ENCODE measurements at regions not wholly inside any gene's neighbourhood (a gene's known extent, or its start where the extent isn't known, plus 50 kb on each side); places are given as distances from the start of the nearest gene placed in this dataset.
A peak's percentile ranks its signal among the peaks of the same experiment; 100 is the strongest.

DNA sequence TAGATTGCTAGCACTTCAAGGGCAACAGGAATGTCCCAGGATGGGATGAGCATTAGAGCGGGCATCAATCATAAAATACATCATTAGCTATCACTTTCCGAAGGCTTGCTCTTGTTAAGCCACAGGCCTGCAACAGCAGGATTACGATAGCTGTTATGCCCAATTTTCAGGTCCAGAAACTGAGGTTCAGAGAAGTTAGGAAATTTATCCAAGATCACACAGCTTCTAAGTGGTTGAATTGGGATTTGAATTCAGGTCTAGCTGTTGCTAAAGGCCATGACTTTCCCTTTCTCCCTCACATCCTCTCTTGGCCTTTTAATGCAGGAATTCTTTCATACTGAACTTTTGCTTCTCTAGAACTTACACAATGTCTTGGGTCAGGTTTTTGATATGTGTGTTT lies 119.4 kb upstream of the ERCC6L2 start:
- no peak for DNase-seq

DNA sequence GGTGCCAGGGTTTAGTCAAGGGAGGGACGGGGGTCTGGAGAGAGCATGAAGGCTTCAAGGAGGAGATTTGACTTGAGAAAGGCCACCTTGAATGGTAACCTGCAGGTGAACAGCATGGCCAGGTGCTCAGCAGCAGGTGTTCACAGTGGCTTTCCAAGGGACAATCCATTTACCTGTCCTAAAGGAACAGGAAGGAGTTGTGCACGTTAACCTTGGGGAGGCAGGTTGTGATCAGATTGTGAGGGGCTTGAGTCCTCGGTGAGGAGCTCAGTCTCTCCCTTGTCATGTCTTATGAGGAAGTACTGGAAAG lies 120.1 kb upstream of the ERCC6L2 start:
- DNase-seq: no peak

DNA sequence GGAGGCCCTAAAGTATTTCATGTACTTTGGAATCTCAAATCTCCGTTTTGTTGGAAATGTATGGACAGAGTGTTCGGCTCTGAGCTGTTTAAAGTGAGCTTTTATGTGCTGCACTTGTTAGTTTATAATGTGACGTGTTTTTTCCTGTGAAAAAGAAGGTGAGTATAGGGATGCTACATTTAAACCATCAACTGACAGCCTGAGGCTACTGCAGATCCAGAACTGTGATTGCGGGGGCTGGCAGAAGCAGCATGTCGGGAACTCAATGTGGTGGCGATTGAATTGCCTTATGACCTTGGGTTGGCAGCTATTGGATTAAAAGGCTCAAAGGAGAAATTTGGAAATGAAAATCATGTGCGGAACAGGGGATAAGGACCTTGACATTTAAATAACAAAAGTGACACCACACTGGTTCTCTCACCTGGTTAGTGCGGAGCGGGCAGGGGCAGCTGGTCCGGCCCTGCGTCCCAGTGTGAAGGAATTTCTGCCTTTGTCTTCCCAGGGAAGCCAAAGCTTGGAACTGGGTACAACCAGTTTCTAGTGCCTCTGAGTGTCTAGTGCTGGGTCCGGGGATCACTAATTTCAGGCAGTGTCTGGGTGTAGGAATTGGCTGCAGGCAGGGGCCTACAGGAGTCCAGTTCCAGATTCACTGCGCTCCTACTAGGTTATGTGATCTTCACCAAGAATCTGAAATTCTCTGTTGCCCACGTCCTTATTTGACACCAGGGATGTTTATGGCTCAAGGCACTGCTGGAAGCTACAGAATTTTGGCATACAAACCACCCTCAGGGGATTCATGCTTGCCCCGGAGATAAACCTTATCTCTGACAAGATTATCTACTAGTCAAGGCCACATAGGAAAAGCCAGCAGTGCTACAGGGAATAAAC lies 120.7 kb upstream of the ERCC6L2 start:
- no peak for DNase-seq

DNA sequence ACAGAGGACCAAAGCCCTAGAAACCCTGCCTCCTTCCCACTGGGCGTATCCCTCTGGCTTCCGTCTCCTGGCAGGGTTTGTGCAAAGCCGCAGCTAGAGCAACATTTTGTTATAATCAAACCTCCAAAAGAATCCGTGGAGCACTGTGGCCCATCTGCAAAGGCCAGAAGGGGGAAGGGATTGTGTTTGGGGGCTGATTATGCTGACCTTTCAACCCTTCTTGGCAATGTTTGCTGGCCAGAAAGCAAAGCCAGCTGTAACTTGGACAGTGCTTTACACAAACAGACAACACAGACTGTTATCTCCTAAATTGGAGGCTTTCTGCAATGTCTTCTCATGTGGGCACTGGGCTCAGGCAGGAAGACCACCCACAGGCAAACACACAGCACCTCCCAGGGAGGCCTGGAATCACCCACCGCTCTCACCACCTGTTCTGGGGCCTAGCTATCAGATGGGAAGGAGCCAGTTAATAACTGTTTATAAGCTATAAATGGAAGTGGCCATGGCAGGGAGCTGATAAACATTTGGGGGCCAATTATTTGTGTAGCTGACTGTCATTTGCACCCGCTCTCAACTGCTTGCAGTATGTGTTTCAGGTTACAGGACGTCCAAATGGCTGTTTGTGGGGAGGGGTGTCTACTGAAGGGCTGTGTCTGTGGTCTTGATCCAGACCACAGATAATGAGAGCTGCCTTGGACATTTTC lies 121.6 kb upstream of the ERCC6L2 start:
- DNase-seq: no peak

DNA sequence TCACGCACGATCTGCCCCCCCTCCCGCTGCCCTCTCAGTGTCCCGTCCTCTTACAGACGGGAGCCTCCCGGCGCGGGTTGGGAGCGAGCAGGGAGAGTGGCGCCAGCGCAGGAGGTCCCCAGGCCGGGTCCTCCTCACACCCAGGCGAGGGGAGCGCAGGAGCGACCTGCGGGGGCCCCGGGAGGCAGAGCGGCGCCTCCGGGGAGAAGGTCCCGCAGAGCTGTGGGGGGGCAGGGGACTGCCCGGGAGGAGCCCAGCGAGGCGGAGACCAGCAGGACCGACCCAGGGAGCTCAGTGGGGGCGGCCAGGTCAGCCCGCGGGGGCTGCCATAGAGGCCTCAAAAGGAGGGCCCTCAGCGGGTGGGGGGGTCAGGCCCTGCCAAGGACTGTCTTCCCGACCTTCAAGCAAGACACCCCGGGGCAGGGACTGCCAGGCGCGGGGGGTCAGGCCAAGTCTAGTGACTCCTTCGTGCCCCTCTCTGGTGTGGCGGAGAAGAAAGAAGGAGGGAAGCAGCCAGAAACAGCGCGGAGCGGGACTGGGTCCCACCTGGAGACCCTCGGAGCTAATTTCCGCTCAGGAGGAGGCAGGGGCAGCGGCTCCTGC lies 123.3 kb upstream of the ERCC6L2 start:
- no peak for DNase-seq

DNA sequence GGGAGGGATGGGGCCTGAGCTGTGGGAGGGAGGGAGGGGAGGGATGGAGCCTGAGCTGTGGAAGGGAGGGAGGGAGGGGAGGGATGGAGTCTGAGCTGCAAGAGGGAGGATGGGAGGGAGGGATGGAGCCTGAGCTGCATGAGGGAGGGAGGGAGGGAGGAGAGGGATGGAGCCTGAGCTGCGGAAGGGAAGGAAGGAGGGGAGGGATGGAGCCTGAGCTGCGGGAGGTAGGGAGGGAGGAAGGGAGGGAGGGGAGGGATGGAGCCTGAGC lies 124.0 kb upstream of the ERCC6L2 start:
- DNase-seq: no peak

DNA sequence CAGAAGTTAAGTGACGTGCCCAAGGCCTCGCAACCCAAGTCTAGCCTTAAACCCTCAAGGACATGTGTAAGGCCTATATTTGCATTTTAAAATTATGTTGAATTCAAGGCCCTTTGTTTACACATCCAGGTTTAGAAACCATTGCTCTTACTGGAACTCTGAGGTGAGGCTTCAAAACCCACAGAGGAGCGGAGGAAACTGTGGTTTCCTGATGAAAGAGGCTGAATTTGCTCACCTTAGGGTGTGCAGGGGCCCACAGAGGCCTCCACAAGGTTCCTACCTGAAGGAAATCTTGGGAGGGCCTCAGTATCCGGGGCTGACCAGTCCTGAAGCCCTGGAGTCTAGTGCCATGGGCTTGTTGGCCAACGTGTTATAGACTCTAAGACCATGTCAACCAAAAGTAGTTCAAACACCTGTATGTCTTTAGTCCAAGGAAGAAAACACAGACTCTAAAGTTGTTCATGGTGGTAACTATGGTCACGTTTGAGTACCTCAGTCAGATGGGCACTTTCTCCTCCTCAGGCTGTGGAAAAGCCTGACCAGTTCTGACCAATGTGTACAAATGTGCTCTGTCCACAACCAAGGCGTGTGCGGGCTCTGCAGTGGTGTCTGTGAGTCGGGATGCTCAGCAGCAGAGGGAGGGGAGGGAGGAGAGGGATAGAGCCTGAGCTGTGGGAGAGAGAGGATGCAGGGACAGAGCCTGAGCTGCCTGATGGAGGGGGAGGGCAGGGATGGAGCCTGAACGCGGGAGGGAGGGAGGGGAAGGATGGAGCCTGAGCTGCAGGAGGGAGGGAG lies 124.6 kb upstream of the ERCC6L2 start:
- no peak for DNase-seq

DNA sequence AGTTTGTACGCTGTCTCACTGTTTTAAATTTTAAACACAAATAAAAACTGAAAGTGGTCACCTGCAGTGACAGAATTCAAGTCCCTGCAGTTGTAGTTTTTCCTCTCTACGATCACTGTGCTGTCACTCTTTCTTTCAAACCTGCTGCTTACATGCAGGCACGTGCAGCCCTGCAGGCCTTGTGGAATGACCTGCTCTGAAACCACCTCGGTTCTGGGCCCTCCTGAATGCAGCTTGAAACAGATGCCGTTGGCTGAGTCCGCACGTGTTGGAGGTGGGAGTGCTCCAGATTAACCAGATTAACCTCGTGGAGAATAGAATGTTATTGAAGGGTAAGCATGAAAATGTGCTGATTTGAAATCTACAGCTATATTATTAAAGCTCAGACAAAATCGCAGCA lies 126.0 kb upstream of the ERCC6L2 start:
- DNase-seq: no peak

DNA sequence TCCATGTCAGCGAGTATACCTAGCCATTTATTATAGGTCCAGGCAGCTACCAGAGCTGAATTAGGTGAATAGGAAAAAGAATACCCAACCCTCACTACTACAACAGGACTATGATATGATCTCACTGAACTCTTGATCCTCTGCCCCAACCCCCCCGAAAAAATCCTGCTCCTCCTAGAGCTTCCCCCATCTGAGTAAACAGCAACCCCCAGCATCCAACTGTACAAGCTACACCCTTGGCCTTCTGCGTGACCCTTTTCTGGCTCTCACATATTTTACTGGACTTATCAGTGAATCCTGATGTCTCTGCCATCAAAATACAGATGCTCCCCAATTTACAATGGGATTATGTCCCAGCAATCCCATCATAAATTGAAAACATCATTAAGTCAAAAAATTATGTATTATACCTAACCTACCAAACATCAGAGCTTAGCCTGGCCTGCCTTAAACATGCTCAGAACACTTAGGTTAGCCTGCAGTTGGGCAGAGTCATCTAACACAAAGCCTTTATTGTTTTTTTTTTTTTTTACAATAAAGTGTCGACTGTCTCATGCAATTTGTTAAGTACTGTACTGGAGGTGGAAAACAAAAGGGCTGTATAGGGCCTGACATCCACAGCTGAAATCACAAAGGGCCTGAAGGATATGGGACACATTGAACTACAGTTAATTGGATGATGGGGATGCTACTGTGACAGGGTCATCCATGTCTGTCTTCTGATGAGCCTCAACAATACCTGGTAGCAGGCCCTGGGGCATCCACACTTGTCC lies 128.9 kb upstream of the ERCC6L2 start:
- DNase-seq: no peak

DNA sequence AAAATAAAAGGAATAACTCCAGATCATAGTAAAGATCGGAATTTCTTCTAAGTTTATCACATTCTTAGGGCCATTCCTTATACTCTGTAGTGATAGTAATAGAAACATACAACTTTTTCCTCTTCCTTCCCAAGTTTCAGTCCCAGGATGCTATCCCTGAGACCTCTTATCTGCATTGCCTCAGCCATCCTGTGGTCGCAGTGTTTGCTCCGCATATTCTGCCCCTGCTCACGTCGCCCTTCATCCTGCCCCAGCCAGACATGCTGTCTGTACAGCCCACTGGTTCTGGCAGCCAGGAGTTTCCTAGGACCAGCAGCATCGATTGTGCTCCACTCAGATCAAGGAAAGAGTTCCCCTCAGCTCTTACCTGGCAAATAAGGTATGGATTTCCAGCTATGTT lies 132.7 kb upstream of the ERCC6L2 start:
- DNase-seq: no peak

DNA sequence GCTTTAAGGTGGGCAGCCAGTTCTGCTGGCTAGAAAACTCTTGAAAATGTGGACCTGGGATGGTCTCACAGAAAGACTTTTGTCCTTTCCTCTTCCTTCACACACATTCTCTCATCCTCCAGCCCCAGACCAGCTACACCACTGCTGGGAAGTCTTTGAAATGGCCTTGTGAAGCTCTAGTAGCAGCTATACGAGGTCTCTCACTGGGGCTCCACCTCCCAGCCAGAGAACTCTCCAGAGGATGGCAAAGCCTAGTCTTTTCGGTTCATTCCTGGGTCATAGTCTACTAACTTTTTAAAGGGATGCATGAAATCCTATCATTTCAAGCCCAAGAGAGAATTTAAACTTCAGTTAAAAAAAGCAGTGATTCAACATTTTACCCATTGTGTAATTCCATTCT lies 133.9 kb upstream of the ERCC6L2 start:
- no peak for DNase-seq

DNA sequence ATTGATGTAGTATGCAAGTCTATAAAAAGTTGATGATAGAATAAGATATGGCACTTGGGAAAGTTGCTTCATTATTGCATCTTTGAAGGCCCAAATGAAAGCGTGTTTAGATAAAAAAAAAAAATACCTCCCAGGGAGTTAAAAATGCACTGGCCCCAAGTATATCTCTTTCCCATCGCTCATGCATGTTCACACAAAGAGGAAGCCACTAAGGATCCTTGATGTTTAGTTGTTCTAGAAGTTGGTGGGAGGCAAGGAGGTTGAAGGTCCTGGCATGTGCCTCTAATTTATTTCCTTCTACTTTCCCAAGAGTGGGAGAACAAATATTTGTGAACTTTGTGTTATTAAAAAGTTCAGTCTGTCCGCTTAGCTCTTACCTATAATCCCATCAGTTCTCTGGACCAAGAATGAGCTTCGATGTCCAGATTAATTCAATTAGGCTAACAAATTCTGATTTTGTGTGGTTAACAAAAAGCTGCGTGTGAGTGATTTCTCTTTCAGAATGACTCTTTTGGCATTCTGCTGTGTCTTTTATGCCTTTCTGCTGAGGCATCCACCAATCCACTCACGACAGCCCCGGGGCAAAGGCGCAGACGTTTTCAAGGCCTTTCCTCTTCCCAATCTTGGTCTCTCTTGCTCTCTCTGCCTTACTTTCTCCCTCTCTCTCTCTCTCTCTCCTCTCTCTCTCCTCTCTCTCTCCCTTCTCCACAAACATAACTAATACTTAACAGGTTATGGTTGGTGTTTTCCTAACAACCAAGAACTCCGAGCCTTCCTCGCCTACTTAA lies 135.1 kb upstream of the ERCC6L2 start:
- peak; percentile 15 for DNase-seq

DNA sequence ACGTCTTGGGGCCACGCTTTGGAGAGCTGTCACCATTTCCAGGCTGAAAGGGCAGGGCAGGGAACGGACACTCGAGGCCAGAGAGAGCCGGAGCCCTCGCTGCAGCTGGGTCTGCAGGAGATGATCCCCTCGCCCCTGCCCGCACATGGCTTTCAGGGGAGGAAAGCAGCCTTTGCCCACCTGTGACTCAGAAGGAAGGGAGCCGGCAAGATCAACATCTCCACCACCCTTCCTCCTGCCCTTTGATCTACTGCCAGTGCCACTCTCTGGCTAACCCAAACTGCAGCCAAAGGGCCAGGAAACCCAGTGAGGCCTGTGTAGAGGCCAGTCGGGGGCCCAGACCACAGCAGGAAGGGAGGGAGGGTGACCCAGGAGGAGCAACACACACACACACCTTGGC lies 137.1 kb upstream of the ERCC6L2 start:
- no peak for DNase-seq

DNA sequence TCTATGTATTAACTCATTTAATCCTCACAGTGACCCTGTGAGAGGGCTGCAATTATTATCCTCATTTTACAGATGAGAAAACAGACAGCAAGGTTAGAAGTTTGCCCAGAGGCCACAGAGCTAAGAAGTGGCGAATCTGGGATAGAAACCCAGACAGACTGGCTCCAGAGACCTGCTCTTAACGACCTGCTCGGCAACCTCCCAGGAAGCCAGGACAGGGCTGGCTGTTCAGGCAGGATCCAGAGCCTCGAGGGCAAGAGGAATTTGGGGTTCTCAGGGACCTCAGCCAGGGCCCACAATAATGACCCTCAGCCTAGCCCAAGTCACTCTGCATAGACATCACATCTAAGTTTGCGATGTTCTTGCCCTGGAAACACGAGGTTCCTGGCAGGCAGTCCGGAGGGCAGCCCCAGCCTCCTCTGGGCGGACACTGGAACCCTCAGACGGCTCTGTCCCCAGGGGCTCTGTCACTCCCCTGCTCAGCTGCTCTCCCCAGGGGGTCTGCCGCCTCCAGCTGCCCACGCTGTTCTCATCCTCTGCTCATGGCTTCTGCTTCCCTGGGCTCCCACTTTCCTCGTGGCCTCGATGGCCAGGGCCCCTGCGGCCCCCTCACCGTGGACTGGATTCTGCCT lies 138.5 kb upstream of the ERCC6L2 start:
- DNase-seq: no peak

DNA sequence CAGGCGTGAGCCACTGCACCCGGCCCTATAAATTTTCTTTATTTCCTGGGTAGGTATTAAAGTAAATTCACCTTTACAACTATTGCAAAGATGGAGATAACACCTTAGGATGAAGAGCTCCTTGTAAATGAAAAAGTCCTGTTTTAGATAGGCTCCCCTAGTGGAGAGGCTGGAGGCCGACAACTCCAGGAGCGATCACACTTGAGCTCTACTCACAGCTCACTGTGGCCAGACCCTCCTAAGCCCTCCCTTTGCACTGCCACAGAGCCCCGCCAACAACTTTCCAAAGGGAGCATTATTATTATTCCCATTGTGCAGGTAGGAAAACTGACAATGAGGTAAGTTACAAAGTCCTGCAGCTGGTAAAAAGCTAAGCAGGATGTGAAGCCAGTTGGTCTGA lies 139.1 kb upstream of the ERCC6L2 start:
- DNase-seq: no peak

DNA sequence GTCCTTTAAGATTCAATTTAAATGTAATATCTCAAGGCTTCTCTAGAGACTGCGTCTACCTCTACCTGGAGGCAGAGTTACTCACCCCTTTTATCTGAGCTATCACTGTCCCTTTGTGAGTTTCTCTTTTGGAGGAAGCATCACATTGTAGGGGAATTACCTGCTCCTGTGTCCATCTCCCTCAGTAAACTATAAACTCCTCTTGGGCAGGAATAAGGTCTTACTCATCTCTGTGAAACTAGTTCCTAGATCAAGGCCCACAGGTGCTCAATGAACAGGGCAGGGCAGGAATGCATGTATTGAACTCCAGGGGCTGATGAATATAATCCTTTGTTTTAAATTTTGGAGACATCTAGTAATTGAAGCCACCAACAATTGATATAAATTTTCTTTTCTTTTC lies 139.8 kb upstream of the ERCC6L2 start:
- DNase-seq: no peak

DNA sequence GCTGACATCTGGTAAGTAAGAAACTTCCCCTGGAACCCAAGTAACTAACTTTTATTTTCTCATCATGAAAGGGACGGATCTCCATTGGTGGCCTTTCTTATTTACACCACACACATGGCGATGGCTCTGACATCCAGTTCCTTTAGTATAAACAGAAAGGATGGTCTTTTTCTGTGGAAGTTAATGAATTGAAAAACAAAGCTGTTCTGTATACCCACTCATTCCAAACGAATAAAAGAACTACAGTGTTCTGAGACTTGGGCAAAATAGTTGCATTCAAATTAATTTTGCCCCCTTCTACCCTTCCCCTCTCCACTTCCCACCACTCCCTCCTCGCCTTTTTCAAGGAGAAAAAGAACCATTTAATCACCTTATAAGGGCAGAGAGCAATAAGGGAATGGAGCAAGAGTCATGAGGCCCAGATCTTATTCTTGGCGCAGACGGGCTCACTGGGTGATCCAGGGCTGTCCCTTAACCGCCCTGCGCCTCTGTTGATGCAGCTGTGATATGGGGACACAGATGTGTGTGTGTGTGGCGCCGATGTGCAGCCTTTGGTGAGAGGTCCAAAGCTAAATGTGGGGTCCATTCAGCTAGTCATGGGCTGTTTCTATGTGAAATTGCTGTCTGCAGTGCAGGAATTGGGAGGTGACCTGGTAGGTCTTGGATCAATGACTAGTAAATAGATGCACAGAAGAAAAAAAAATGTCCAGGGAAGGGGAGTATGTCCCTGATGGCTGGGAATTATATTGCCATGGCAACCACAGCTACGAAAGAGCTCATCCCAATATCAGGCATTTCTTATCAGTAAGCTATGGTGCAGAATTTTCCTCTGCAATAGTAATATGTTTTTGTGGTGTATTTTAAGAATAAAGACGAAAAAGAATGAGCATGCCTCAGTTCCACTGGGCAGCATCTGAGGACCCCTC lies 141.5 kb upstream of the ERCC6L2 start:
- DNase-seq: no peak

DNA sequence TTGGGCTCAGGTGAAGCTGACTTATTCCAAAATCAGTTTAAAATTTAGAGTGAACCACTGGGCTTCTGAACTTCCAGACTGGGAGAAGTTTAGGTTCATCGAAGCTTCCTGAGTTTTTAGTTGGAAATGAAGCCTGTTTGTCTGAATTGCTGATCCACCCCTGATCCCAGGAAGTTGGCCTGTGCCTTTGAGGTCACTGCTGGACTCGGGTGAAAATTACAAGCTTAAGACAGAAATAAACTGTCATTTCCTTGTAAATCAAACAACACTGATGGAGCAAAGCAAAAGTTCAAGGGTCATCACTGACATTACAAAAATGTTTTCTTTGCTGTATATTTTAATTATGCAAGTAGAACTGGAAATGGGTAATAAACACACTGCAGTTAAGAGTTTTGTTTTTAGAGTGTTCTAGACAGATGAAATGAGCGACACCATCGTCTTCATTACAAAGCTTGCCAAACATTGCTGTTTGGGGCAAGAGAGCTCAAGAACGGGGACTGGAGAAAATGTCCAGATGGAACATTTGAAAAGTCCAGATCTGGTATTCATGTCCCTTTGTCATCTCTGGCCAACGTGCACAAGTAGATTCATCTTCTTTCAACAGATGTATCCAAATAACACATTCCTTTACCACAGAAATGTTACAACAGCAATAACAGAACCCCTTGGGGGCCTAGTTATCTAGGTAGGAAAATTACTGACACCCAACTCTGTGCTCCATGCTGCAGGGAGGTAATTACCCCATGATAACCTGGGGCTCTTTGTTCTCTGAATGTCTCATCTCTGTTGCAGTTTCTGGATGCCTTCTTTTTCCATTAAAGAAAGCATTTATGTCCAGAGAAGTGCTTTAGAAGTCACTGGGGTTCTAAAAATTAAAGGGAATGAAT lies 142.4 kb upstream of the ERCC6L2 start:
- no peak for DNase-seq

DNA sequence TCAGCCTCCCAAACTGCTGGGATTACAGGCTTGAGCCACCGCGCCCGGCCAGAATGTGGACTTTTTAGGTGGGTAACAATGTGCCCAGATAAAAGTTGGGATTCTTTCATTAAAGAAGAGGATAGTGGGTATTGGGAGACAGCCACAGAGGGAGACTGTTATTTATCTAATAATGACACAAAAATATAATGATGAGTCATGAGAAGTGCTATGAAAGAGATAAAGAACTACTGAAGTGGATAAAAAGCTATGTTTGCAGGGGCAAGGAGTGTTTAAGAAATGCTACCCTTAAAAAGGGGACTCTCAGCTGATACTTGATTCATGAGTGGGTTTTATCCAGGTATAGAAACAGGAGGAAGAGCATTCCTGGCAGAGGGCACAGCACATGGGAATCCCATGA lies 143.6 kb upstream of the ERCC6L2 start:
- DNase-seq: no peak

Data from EL (cell line).